ENCODE measurements at regions not wholly inside any gene's neighbourhood (a gene's known extent, or its start where the extent isn't known, plus 50 kb on each side); places are given as distances from the start of the nearest gene placed in this dataset.
"Not testable (repeated sequence)": the region's sequence is repeated elsewhere in the genome, so short reads cannot be mapped to it uniquely, and the experiment has no call there.

DNA sequence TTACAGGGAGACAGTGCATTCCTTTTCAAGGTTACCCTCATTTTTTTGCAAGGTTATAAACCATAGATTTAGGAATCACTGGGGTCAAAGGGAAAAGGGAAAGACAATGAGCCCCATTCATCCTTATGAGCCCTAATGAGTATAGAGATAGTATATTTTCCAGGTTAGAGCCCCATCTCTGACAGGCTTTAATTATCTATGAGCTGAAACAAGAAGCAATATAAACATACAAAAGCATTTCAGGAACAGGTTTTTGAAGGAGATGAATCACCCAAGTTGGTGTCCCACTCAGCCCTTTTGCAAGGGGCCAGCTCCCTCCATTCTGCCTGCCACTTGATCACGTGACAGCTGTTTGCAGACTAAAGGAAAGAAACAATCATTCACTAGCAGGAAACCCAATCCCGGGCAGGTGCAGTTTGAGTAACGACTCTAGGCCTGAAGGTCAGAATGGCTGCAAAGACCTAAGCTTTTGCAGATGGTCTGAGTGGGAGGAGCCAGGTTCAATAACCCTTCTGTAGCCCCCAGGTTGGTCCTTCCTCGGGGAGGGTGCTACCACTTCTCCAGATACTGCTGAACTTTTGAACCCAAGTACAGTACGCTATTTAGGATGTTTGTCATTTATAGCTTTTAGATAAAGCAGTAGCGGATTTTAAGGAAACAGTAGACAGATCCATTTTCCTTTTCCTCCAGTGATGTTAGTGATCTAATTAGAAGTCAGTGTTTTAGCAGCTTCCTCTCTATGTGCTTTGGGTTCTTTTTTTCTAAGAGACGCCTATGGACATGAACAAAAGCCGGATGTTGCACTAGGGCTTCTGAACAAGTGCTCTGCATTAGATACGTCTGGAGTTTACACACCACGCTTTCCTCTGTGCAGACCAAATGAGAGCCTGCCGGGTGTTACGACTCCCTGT, 253.2 kb downstream of the SOX4 start:
- DNase-seq (ENCODE audit: low read depth in 2 of 2), result no peak

GRCh38 chr6:21847711-21848480, 254.3 kb downstream of the SOX4 start:
- no peak for DNase-seq (ENCODE audit: low read depth in 2 of 2)

GRCh38 chr6:21850691-21851090, 257.1 kb downstream of the SOX4 start:
- no peak for DNase-seq (ENCODE audit: low read depth in 2 of 2)

GRCh38 chr6:21855811-21856455, 262.4 kb downstream of the SOX4 start:
- no peak for DNase-seq (ENCODE audit: low read depth in 2 of 2)

GRCh38 chr6:21856456-21856825, 262.9 kb downstream of the SOX4 start:
- no peak for DNase-seq (ENCODE audit: low read depth in 2 of 2)

GRCh38 chr6:21856844-21857243, 263.3 kb downstream of the SOX4 start:
- no peak for DNase-seq (ENCODE audit: low read depth in 2 of 2)

- no peak for DNase-seq (ENCODE audit: low read depth in 2 of 2)
Measured at GRCh38 chr6:21858076-21858475, 264.5 kb downstream of the SOX4 start.

- no peak for DNase-seq (ENCODE audit: low read depth in 2 of 2)
Measured at GRCh38 chr6:21859193-21859735, 265.7 kb downstream of the SOX4 start.

GRCh38 chr6:21861942-21862341, 268.4 kb downstream of the SOX4 start:
- DNase-seq (ENCODE audit: low read depth in 2 of 2), result no peak

- no peak for DNase-seq (ENCODE audit: low read depth in 2 of 2)
Measured at GRCh38 chr6:21864206-21864605, 270.7 kb downstream of the SOX4 start.

- DNase-seq (ENCODE audit: low read depth in 2 of 2), result no peak
Measured at GRCh38 chr6:21868226-21868625, 274.7 kb downstream of the SOX4 start.

DNA sequence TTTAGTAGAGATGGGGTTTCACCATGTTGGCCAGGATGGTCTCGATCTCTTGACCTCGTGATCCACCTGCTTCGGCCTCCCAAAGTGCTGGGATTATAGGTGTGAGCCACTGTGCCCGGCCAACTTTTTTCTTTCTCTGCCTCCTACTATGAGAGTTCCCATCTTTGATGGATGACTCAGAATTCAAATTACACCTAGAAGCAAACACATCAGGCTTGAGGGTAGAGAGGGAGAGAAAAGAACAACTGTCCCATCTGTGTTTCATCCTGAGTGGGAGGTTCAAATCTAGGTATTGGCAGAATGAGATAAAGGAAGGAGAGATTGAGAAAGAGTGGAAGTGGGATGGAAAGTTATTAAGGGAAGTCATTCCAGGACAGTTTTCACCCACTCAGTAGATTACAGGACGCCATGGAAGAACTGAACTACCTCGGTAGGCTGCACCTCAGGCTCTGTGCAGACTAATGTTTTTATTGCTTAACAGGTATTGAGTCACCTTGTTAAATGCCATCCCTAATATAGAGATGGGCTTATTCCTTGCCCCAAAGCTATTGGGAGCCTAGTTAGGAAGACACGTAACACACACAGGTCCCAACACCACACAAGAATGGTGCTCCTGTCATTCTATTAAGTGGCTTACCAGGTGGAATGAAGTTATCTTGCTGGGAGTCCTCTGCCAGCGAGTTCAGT, 275.7 kb downstream of the SOX4 start:
- DNase-seq (ENCODE audit: low read depth in 2 of 2), result no peak

DNA sequence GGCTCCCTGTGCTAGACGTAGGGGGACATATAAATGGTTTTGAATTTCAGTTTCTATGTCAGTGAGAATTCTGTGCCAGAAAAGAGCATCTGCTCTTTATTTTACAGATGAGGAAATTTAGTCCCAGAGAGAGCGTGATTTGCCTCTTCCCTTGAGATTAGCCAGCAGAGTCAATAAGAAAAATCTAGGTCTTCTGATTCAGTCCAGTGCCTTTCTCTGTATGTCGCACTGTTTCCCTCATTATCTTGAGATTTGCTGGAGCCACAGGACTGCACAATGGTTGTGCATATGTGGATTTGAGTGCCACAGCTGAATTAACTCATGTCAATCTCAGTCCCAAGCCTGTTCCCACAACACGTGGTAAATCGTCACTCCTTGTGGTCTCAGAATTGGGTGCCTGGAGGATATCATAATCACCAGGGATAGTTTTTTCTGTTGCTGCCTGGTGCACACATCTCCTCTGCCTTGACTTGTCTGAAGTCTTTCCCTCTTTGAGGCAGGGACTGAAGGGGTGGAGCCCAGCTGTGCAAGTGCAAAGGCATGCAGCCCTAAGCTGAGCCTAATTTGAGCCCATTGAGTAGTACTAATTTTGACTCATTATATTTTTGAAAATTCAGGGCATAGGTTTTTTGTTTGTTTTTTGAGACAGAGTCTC, 276.7 kb downstream of the SOX4 start:
- DNase-seq (ENCODE audit: low read depth in 2 of 2), result no peak

DNA sequence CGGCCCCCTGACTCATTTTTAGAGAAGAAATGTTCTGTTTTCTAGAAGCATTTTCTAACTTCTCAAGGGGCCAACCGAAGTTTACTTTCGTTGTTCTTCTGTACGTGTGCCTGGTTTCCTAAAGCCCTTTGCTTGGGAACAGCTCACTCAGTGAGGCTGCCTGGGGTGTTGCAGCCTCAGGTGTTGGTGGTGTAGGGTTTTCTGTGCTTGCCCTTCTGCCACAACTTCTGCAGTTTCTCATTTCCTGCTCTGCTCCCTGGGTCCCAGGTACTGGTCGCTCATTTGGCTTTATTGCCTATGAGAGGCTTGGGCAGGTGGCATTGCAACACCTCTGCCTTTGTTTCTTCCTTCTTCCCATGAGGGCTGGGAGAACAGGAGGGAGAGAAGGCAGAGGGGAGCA, 278.3 kb downstream of the SOX4 start:
- DNase-seq (ENCODE audit: low read depth in 2 of 2), result no peak

DNA sequence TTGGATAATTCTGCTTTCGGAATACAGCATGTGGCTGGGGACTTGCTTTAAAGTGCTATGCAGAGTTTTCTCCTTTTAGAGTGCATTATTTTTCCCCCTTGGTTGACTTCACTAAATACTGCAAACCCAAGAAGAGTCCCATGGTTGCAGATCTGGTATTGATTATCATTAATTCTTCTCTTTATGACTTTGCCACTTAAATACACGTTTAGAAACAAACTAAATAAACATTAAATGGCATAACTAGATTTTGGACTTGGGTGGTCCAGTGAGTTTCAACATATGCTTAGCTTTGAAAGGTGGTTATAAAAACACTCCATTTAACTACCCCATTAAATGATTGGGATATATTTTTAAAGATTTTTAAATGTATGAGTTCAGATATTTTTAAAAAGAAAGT, 279.2 kb downstream of the SOX4 start:
- DNase-seq (ENCODE audit: low read depth in 2 of 2), result no peak

DNA sequence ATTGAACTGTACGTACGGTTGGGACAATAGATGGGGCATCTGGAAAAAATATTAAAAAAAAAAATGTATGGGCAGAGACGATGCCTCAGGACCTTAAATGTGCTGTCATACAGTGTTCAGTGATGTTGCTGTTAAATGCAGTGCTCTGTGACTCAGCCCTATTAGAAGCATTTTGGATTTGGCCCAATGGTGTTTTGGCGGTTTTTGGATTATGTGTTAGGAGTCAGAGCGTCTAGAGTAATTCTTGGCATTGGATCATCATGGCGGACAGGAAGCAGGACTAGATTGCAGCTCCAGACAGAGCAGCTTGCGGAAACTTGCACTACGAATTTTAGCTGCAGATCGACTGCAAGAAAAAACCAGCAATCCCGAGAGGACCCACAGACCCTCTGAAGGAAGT, 280.0 kb downstream of the SOX4 start:
- no peak for DNase-seq (ENCODE audit: low read depth in 2 of 2)

DNA sequence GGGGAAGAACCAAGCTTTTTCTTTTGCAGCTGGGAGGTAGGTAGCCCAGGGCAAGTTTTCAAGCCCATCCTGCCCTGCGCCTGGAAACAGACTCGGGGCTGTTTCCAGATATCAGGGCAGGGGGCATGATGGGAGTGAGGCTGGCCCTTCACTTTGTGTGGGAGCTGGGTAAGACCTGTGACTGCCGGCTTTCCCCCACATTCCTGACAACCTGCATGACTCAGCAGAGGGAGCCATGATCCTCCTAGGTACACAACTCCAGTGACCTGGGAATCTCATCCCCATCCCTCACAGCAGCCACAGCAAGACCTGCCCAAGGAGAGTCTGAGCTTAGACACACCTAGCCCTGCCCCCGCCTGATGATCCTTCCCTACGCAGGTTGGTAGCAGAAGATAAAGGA, 280.8 kb downstream of the SOX4 start:
- DNase-seq (ENCODE audit: low read depth in 2 of 2), result no peak

DNA sequence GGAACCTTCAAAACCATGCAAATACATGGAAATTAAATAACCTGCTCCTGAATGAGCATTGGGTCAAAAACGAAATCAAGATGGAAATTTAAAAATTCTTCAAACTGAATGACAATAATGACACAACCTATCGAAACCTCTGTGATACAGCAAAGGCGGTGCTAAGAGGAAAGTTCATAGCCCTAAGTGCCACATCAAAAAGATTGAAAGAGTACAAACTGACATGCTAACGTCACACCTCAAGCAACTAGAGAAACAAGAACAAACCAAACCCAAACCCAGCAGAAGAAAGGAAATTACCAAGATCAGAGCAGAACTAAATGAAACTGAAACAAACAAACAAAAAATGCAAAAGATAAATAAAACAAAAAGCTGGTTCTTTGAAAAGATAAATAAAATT, 283.5 kb downstream of the SOX4 start:
- DNase-seq (ENCODE audit: low read depth in 2 of 2), result not testable (repeated sequence)

DNA sequence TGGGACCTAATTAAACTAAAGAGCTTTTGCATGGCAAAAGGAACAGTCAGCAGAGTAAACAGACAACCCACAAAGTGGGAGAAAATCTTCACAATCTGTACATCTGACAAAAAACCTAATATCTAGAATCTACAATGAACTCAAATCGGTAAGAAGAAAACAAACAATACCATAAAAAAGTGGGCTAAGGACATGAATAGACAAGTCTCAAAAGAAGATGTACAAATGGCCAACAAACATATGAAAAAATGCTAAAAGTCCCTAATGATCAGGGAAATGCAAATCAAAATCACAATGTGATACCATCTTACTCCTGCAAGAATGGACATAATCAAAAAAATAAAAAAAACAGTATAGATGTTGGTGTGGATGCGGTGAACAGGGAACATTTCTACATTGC, 286.7 kb downstream of the SOX4 start:
- not testable (repeated sequence) for DNase-seq (ENCODE audit: low read depth in 2 of 2)

- DNase-seq (ENCODE audit: low read depth in 2 of 2), result no peak
Measured at GRCh38 chr6:21881969-21882465, 288.5 kb downstream of the SOX4 start.

All from stimulated activated CD4-positive, alpha-beta T cell treated with anti-CD3 and anti-CD28 coated beads, Interleukin-1b, Interleukin-23, amount 100 ng/mL, for 1 hour (primary cell).